ENCODE measurements at regions not wholly inside any gene's neighbourhood (a gene's known extent, or its start where the extent isn't known, plus 50 kb on each side); places are given as distances from the start of the nearest gene placed in this dataset.

DNA sequence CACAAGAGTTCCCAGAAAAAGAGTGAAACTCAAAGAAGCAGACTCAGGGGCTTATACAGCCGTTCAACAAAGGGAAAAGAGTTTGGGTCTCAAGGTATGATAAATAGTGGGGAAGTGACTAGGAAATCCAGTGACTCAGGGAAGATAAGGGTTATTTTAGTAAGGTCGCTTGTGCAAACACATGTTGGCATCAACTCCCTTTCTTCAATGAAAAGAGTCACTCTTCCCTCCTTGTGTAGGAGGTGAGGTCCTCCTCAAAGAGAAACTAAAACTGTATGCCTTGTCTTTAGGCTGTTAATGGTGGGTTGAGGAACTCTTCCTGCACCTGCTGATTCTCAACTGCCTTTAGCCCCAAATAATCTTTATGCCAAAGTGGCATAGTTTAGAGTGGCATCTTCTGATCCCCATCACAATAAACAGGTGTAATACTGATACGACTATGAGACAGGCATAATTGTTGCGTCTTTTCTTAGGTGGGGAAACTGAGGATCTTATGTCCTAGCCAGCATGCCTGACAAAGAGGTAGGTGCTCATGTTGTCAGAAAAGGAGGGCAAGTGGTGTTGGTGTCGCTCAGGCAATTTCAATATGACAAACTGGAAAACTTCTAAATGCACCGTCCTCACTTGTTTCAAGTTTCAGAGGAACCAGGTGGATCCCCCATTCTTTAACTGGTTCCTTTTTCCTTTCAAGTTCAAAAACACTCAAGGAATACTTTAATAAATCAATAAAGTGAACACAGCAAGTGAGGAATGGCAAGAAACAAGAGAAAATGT is 294.1 kb upstream of the RUNX1 start:
- TF ChIP-seq TAF1 (IDR thresholded peaks at IDR 0.05; ENCODE audit: low read depth) (no peak), EP300 (IDR thresholded peaks at IDR 0.05; ENCODE audit: borderline replicate concordance) (no peak), CEBPB (IDR thresholded peaks at IDR 0.05) (no peak), YY1 (IDR thresholded peaks at IDR 0.05; ENCODE audit: low read depth) (no peak), NFIC (IDR thresholded peaks at IDR 0.05) (no peak), CREB1 (IDR thresholded peaks at IDR 0.05; ENCODE audit: low read depth) (no peak), RAD21 (IDR thresholded peaks at IDR 0.05; ENCODE audit: low read depth) (no peak), EGR1 (IDR thresholded peaks at IDR 0.05) (no peak), TEAD4 (IDR thresholded peaks at IDR 0.05) (no peak), TCF12 (IDR thresholded peaks at IDR 0.05; ENCODE audit: low read depth) (no peak)
- TF ChIP-seq, protein P1, sequence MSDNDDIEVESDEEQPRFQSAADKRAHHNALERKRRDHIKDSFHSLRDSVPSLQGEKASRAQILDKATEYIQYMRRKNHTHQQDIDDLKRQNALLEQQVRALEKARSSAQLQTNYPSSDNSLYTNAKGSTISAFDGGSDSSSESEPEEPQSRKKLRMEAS (IDR thresholded peaks at IDR 0.05): no peak
- TF ChIP-seq, protein P2, sequence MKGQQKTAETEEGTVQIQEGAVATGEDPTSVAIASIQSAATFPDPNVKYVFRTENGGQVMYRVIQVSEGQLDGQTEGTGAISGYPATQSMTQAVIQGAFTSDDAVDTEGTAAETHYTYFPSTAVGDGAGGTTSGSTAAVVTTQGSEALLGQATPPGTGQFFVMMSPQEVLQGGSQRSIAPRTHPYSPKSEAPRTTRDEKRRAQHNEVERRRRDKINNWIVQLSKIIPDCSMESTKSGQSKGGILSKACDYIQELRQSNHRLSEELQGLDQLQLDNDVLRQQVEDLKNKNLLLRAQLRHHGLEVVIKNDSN (IDR thresholded peaks at IDR 0.05): no peak
- TF ChIP-seq, protein P3, sequence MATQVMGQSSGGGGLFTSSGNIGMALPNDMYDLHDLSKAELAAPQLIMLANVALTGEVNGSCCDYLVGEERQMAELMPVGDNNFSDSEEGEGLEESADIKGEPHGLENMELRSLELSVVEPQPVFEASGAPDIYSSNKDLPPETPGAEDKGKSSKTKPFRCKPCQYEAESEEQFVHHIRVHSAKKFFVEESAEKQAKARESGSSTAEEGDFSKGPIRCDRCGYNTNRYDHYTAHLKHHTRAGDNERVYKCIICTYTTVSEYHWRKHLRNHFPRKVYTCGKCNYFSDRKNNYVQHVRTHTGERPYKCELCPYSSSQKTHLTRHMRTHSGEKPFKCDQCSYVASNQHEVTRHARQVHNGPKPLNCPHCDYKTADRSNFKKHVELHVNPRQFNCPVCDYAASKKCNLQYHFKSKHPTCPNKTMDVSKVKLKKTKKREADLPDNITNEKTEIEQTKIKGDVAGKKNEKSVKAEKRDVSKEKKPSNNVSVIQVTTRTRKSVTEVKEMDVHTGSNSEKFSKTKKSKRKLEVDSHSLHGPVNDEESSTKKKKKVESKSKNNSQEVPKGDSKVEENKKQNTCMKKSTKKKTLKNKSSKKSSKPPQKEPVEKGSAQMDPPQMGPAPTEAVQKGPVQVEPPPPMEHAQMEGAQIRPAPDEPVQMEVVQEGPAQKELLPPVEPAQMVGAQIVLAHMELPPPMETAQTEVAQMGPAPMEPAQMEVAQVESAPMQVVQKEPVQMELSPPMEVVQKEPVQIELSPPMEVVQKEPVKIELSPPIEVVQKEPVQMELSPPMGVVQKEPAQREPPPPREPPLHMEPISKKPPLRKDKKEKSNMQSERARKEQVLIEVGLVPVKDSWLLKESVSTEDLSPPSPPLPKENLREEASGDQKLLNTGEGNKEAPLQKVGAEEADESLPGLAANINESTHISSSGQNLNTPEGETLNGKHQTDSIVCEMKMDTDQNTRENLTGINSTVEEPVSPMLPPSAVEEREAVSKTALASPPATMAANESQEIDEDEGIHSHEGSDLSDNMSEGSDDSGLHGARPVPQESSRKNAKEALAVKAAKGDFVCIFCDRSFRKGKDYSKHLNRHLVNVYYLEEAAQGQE (IDR thresholded peaks at IDR 0.05; ENCODE audit: low read depth): no peak

Measured in Ishikawa (cell line).